ENCODE measurements at regions not wholly inside any gene's neighbourhood (a gene's known extent, or its start where the extent isn't known, plus 50 kb on each side); places are given as distances from the start of the nearest gene placed in this dataset.

- TF ChIP-seq, protein P1, sequence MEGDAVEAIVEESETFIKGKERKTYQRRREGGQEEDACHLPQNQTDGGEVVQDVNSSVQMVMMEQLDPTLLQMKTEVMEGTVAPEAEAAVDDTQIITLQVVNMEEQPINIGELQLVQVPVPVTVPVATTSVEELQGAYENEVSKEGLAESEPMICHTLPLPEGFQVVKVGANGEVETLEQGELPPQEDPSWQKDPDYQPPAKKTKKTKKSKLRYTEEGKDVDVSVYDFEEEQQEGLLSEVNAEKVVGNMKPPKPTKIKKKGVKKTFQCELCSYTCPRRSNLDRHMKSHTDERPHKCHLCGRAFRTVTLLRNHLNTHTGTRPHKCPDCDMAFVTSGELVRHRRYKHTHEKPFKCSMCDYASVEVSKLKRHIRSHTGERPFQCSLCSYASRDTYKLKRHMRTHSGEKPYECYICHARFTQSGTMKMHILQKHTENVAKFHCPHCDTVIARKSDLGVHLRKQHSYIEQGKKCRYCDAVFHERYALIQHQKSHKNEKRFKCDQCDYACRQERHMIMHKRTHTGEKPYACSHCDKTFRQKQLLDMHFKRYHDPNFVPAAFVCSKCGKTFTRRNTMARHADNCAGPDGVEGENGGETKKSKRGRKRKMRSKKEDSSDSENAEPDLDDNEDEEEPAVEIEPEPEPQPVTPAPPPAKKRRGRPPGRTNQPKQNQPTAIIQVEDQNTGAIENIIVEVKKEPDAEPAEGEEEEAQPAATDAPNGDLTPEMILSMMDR (IDR thresholded peaks at IDR 0.05; ENCODE audit: low read depth, low read length) = no peak
Measured at GRCh38 chr11:64501500-64502427, 54.0 kb upstream of the SLC22A11 start.

GRCh38 chr11:64502634-64503033 lies 53.1 kb upstream of the SLC22A11 start:
- TF ChIP-seq, protein P1 (IDR thresholded peaks at IDR 0.05; ENCODE audit: low read depth, low read length) = no peak
- no peak for DNase-seq (ENCODE audit: extremely low read depth, low read depth)

More at GRCh38 chr11:64501500-64502427, 54.0 kb upstream of the SLC22A11 start:
- DNase-seq (ENCODE audit: extremely low read depth, low read depth) = no peak

DNA sequence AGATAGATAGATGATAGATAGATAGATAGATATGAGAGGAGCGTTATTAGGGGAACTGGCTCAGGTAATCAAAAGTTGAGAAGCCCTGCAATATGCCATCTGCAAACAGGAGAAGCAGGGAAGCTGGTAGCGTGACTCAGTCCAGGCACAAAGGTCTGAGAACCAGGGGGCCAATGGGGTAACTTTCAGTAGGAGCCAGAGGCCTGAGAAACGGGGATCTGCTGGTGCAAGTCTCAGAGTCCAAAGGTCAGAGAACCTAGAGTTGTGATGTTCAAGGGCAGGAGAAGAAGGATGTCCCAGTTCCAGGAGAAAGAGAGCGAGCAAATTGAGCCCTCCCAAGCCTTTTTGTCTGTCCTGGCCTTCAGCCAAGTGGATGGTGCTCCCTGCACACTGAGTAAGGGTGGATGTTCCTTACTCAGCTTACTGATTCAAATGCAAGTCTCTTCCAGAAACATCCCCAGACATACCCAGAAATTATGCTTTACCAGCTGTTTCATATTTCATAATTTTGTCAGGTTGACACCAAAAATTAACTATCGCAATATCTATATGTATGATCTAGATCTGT lies 52.5 kb upstream of the SLC22A11 start:
- no peak for DNase-seq (ENCODE audit: extremely low read depth, low read depth)
- TF ChIP-seq, protein P1 (IDR thresholded peaks at IDR 0.05; ENCODE audit: low read depth, low read length) = no peak

DNA sequence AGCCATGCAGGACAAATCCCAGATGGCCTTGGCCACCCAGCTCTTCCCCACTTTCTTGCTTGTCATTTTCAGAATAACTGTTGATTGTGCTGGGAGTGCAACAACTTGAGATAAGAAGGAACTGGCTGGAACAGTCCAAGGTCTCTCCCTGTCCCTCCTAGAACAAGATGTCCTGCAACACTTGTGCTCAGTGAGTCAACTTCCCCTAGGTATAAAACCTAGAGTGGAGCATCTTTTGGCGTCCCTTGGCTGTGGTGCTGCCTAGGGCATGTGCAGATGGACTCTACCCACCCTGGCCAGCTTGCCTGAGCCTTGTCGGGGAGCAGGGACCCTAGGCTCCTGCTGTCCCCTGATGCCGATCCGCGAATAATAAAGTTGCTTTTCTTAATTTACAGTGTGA lies 50.7 kb upstream of the SLC22A11 start:
- no peak for DNase-seq (ENCODE audit: extremely low read depth, low read depth)
- TF ChIP-seq, protein P1 (IDR thresholded peaks at IDR 0.05; ENCODE audit: low read depth, low read length) = no peak
